ENCODE measurements at regions not wholly inside any gene's neighbourhood (a gene's known extent, or its start where the extent isn't known, plus 50 kb on each side); places are given as distances from the start of the nearest gene placed in this dataset.

- no peaks in the 10 kb centered on the region for H3K9me3 ChIP-seq (replicated peaks)
- no peak overlapping the region for H3K4me3 ChIP-seq
- H3K36me3 ChIP-seq: no peaks in the 10 kb centered on the region
- no peak for TF ChIP-seq CTCF (IDR thresholded peaks at IDR 0.05; ENCODE audit: borderline replicate concordance)
- DNase-seq: no peak
- H3K4me1 ChIP-seq: peaks cover 16% of the 10 kb centered on the region
- H3K27me3 ChIP-seq (ENCODE audit: low read depth): no peaks in the 10 kb centered on the region
- H3K27ac ChIP-seq (replicated peaks): peak overlapping the region; percentile 71
- intact Hi-C loops (cut with micrococcal nuclease): no loop called here
Observed at GRCh38 chr20:4613184-4613583, 73.1 kb upstream of the PRNP start.

GRCh38 chr20:4610871-4611270, 75.4 kb upstream of the PRNP start:
- Histone ChIP-seq H3K4me1 (peaks cover 16% of the 10 kb centered on the region), H3K27ac (replicated peaks) (no peak overlapping the region), H3K36me3 (no peaks in the 10 kb centered on the region), H3K4me3 (no peak overlapping the region), H3K27me3 (ENCODE audit: low read depth) (no peaks in the 10 kb centered on the region), H3K9me3 (replicated peaks) (no peaks in the 10 kb centered on the region)
- TF ChIP-seq CTCF (IDR thresholded peaks at IDR 0.05; ENCODE audit: borderline replicate concordance): no peak
- intact Hi-C loops (cut with micrococcal nuclease): no loop called here
- DNase-seq: no peak

GRCh38 chr20:4609511-4609910, 76.7 kb upstream of the PRNP start:
- DNase-seq: no peak
- intact Hi-C loops (cut with micrococcal nuclease): no loop called here
- Histone ChIP-seq H3K9me3 (replicated peaks) (no peaks in the 10 kb centered on the region), H3K27ac (replicated peaks) (no peak overlapping the region), H3K36me3 (no peaks in the 10 kb centered on the region), H3K4me1 (peaks cover 19% of the 10 kb centered on the region), H3K4me3 (no peak overlapping the region), H3K27me3 (ENCODE audit: low read depth) (peaks cover under 1% of the 10 kb centered on the region)
- TF ChIP-seq CTCF (IDR thresholded peaks at IDR 0.05; ENCODE audit: borderline replicate concordance): no peak

DNA sequence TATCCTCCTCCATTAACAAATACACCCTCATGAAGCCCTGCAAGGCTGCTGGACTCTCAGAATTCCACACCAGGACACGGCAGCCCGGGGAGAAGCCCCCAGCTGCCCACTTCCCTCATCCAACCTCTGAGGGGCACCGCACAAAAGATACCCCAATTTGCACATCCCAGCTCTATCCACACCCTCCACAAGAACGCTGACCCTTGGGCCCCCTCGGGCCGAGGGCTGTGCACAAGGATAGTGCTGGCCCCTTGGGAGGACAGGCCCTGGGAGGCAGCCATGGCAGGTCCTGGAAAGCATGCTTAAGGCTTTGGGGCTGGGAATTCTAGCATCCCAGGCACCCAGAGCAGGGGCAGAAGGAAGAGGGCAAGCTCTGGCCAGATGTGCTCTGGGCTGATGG, 77.4 kb upstream of the PRNP start:
- no peaks in the 10 kb centered on the region for H3K9me3 ChIP-seq (replicated peaks)
- H3K36me3 ChIP-seq: no peaks in the 10 kb centered on the region
- TF ChIP-seq CTCF (IDR thresholded peaks at IDR 0.05; ENCODE audit: borderline replicate concordance): no peak
- intact Hi-C loops (cut with micrococcal nuclease): no loop called here
- DNase-seq: no peak
- peaks cover 19% of the 10 kb centered on the region for H3K4me1 ChIP-seq
- no peak overlapping the region for H3K27ac ChIP-seq (replicated peaks)
- H3K27me3 ChIP-seq (ENCODE audit: low read depth): peaks cover 7% of the 10 kb centered on the region
- no peak overlapping the region for H3K4me3 ChIP-seq

- Histone ChIP-seq H3K27ac (replicated peaks) (no peak overlapping the region), H3K36me3 (no peaks in the 10 kb centered on the region), H3K4me3 (no peak overlapping the region), H3K4me1 (peaks cover 15% of the 10 kb centered on the region), H3K27me3 (ENCODE audit: low read depth) (peaks cover 7% of the 10 kb centered on the region), H3K9me3 (replicated peaks) (no peaks in the 10 kb centered on the region)
- TF ChIP-seq CTCF (IDR thresholded peaks at IDR 0.05; ENCODE audit: borderline replicate concordance): peak; percentile 95
- intact Hi-C loops (cut with micrococcal nuclease): no loop called here
- DNase-seq: no peak
Observed at GRCh38 chr20:4607287-4607713, 79.0 kb upstream of the PRNP start.

- intact Hi-C loops (cut with micrococcal nuclease): no loop called here
- no peak for TF ChIP-seq CTCF (IDR thresholded peaks at IDR 0.05; ENCODE audit: borderline replicate concordance)
Observed at GRCh38 chr20:4606051-4606450, 80.2 kb upstream of the PRNP start.

More at GRCh38 chr20:4606051-4606450, 80.2 kb upstream of the PRNP start:
- H3K9me3 ChIP-seq (replicated peaks): no peaks in the 10 kb centered on the region
- H3K4me1 ChIP-seq: peaks cover 26% of the 10 kb centered on the region
- no peak overlapping the region for H3K4me3 ChIP-seq
- DNase-seq: no peak
- H3K27ac ChIP-seq (replicated peaks): no peak overlapping the region
- peaks cover 7% of the 10 kb centered on the region for H3K27me3 ChIP-seq (ENCODE audit: low read depth)
- no peaks in the 10 kb centered on the region for H3K36me3 ChIP-seq
